ENCODE measurements at regions not wholly inside any gene's neighbourhood (a gene's known extent, or its start where the extent isn't known, plus 50 kb on each side); places are given as distances from the start of the nearest gene placed in this dataset.

- Mint-ChIP-seq H3K27ac (no peak overlapping the region), H3K4me3 (no peak overlapping the region), H3K4me1 (no peaks in the 10 kb centered on the region), H3K9me3 (no peaks in the 10 kb centered on the region), H3K36me3 (no peaks in the 10 kb centered on the region), H3K27me3 (peaks cover 32% of the 10 kb centered on the region)
- ATAC-seq: no peak
Measured at GRCh38 chr7:372932-373791, 83.2 kb downstream of the FOXL3 start.

- Mint-ChIP-seq H3K27me3 (peaks cover 41% of the 10 kb centered on the region), H3K4me1 (no peaks in the 10 kb centered on the region), H3K27ac (no peak overlapping the region), H3K9me3 (no peaks in the 10 kb centered on the region), H3K36me3 (no peaks in the 10 kb centered on the region), H3K4me3 (no peak overlapping the region)
- ATAC-seq: no peak
Measured at GRCh38 chr7:373818-374705, 84.1 kb downstream of the FOXL3 start.

- no peak overlapping the region for H3K27ac Mint-ChIP-seq
Measured at GRCh38 chr7:374706-375311, 84.8 kb downstream of the FOXL3 start.

GRCh38 chr7:375321-375831 is 85.4 kb downstream of the FOXL3 start:
- H3K36me3 Mint-ChIP-seq: no peaks in the 10 kb centered on the region
- H3K27me3 Mint-ChIP-seq: peaks cover 42% of the 10 kb centered on the region
- H3K9me3 Mint-ChIP-seq: no peaks in the 10 kb centered on the region
- H3K4me3 Mint-ChIP-seq: no peak overlapping the region
- ATAC-seq: no peak
- peaks cover 12% of the 10 kb centered on the region for H3K4me1 Mint-ChIP-seq
- H3K27ac Mint-ChIP-seq: no peak overlapping the region

More at GRCh38 chr7:374706-375311, 84.8 kb downstream of the FOXL3 start:
- H3K27me3 Mint-ChIP-seq: peaks cover 42% of the 10 kb centered on the region
- peaks cover 6% of the 10 kb centered on the region for H3K4me1 Mint-ChIP-seq
- ATAC-seq: no peak
- no peaks in the 10 kb centered on the region for H3K9me3 Mint-ChIP-seq
- no peak overlapping the region for H3K4me3 Mint-ChIP-seq
- no peaks in the 10 kb centered on the region for H3K36me3 Mint-ChIP-seq

- peaks cover 42% of the 10 kb centered on the region for H3K27me3 Mint-ChIP-seq
- H3K36me3 Mint-ChIP-seq: no peaks in the 10 kb centered on the region
- H3K4me3 Mint-ChIP-seq: no peak overlapping the region
- H3K27ac Mint-ChIP-seq: no peak overlapping the region
- H3K9me3 Mint-ChIP-seq: no peaks in the 10 kb centered on the region
- no peak for ATAC-seq
- H3K4me1 Mint-ChIP-seq: peaks cover 17% of the 10 kb centered on the region
Measured at GRCh38 chr7:375901-376305, 85.9 kb downstream of the FOXL3 start.

GRCh38 chr7:376306-377079 is 86.5 kb downstream of the FOXL3 start:
- Mint-ChIP-seq H3K36me3 (no peaks in the 10 kb centered on the region), H3K27me3 (peaks cover 42% of the 10 kb centered on the region), H3K27ac (no peak overlapping the region), H3K9me3 (peaks cover 3% of the 10 kb centered on the region), H3K4me1 (peaks cover 23% of the 10 kb centered on the region), H3K4me3 (no peak overlapping the region)
- no peak for ATAC-seq

GRCh38 chr7:377080-378040 is 87.4 kb downstream of the FOXL3 start:
- H3K4me1 Mint-ChIP-seq: peaks cover 32% of the 10 kb centered on the region
- H3K27ac Mint-ChIP-seq: no peak overlapping the region
- H3K27me3 Mint-ChIP-seq: peaks cover 46% of the 10 kb centered on the region
- ATAC-seq: peak; percentile 3
- peaks cover 6% of the 10 kb centered on the region for H3K36me3 Mint-ChIP-seq
- H3K9me3 Mint-ChIP-seq: peaks cover 7% of the 10 kb centered on the region
- no peak overlapping the region for H3K4me3 Mint-ChIP-seq

- no peak for ATAC-seq
- Mint-ChIP-seq H3K9me3 (peaks cover 11% of the 10 kb centered on the region), H3K4me1 (peaks cover 36% of the 10 kb centered on the region), H3K36me3 (peaks cover 8% of the 10 kb centered on the region), H3K27ac (no peak overlapping the region), H3K27me3 (peaks cover 53% of the 10 kb centered on the region), H3K4me3 (no peak overlapping the region)
Measured at GRCh38 chr7:378041-378420, 88.1 kb downstream of the FOXL3 start.

- H3K4me3 Mint-ChIP-seq: peak overlapping the region; percentile 57
- H3K27ac Mint-ChIP-seq: no peak overlapping the region
- H3K36me3 Mint-ChIP-seq: peaks cover 11% of the 10 kb centered on the region
- peaks cover 13% of the 10 kb centered on the region for H3K9me3 Mint-ChIP-seq
- peaks cover 36% of the 10 kb centered on the region for H3K4me1 Mint-ChIP-seq
- H3K27me3 Mint-ChIP-seq: peaks cover 53% of the 10 kb centered on the region
- ATAC-seq: no peak
Measured at GRCh38 chr7:378551-379455, 88.8 kb downstream of the FOXL3 start.

GRCh38 chr7:379456-380138 is 89.6 kb downstream of the FOXL3 start:
- Mint-ChIP-seq H3K4me1 (peaks cover 36% of the 10 kb centered on the region), H3K9me3 (peaks cover 19% of the 10 kb centered on the region), H3K27me3 (peaks cover 52% of the 10 kb centered on the region), H3K4me3 (peak overlapping the region; percentile 57), H3K27ac (peak overlapping the region; percentile 50), H3K36me3 (peaks cover 15% of the 10 kb centered on the region)
- no peak for ATAC-seq

- no peak for ATAC-seq
- H3K27ac Mint-ChIP-seq: peak overlapping the region; percentile 50
- peaks cover 15% of the 10 kb centered on the region for H3K36me3 Mint-ChIP-seq
- peaks cover 52% of the 10 kb centered on the region for H3K27me3 Mint-ChIP-seq
- peaks cover 36% of the 10 kb centered on the region for H3K4me1 Mint-ChIP-seq
- H3K4me3 Mint-ChIP-seq: peak overlapping the region; percentile 57
- peaks cover 20% of the 10 kb centered on the region for H3K9me3 Mint-ChIP-seq
Measured at GRCh38 chr7:380139-380485, 90.1 kb downstream of the FOXL3 start.

- peak overlapping the region; percentile 15 for H3K4me3 Mint-ChIP-seq
- ATAC-seq: no peak
- H3K27ac Mint-ChIP-seq: no peak overlapping the region
- peaks cover 52% of the 10 kb centered on the region for H3K27me3 Mint-ChIP-seq
- H3K4me1 Mint-ChIP-seq: peaks cover 36% of the 10 kb centered on the region
- peaks cover 20% of the 10 kb centered on the region for H3K9me3 Mint-ChIP-seq
- peaks cover 15% of the 10 kb centered on the region for H3K36me3 Mint-ChIP-seq
Measured at GRCh38 chr7:380711-381210, 90.8 kb downstream of the FOXL3 start.
